H9 (cell line): ENCODE measurements at regions not wholly inside any gene's neighbourhood (a gene's known extent, or its start where the extent isn't known, plus 50 kb on each side); places are given as distances from the start of the nearest gene placed in this dataset.

Experiments
- DNase-seq: peaks from one replicate; pipeline ENCODE4 v3.0.0-alpha.2; 2017
- H2AFZ ChIP-seq: one replicate; pipeline ENCODE4 v1.6.1; 2013; ENCODE audit warnings: mild to moderate bottlenecking, low read length, control low read depth, moderate library complexity
- H2AK5ac ChIP-seq: 2 replicates; pipeline ENCODE4 v1.6.1; 2013; ENCODE audit warnings: low read length, control low read depth, mixed read lengths; ENCODE audit not compliant: insufficient read length
- H2BK120ac ChIP-seq: one replicate; pipeline ENCODE4 v1.6.1; 2013; ENCODE audit warnings: low read depth, mild to moderate bottlenecking, low read length, control low read depth, inconsistent platforms; ENCODE audit not compliant: poor library complexity, severe bottlenecking
- H2BK12ac ChIP-seq: 2 replicates; pipeline ENCODE4 v1.6.1; 2013; ENCODE audit warnings: low read length, control low read depth, mixed read lengths, low read depth; ENCODE audit not compliant: insufficient read length
- H2BK15ac ChIP-seq: 2 replicates; pipeline ENCODE4 v1.6.1; 2013; ENCODE audit warnings: low read depth, low read length, control low read depth
- H2BK20ac ChIP-seq: one replicate; pipeline ENCODE4 v1.6.1; 2013; ENCODE audit warnings: low read depth, mild to moderate bottlenecking, low read length, control low read depth, inconsistent platforms; ENCODE audit not compliant: poor library complexity, severe bottlenecking
- H2BK5ac ChIP-seq: 2 replicates; pipeline ENCODE4 v1.6.1; 2013; ENCODE audit warnings: low read length, control low read depth, mixed read lengths; ENCODE audit not compliant: insufficient read length
- H3K14ac ChIP-seq: 2 replicates; pipeline ENCODE4 v1.6.1; 2013; ENCODE audit warnings: low read length, control low read depth; ENCODE audit not compliant: insufficient read depth
- H3K18ac ChIP-seq: 2 replicates; pipeline ENCODE4 v1.6.1; 2013; ENCODE audit warnings: low read depth, mild to moderate bottlenecking, mixed read lengths, low read length, control low read depth; ENCODE audit not compliant: insufficient read length
- H3K23ac ChIP-seq: 2 replicates; pipeline ENCODE4 v1.6.1; 2013; ENCODE audit warnings: low read length, control low read depth, mixed read lengths, low read depth; ENCODE audit not compliant: insufficient read length
- H3K23me2 ChIP-seq: 2 replicates; pipeline ENCODE4 v1.6.1; 2013; ENCODE audit warnings: low read depth, mild to moderate bottlenecking, mixed read lengths, low read length, control low read depth; ENCODE audit not compliant: insufficient read length, poor library complexity, severe bottlenecking
- H3K27ac ChIP-seq: 2 replicates; pipeline ENCODE4 v1.5.1; 2013; ENCODE audit warnings: low read length, control low read depth, mixed read lengths, low read depth; ENCODE audit not compliant: insufficient read length
- H3K27me3 ChIP-seq: 2 replicates; pipeline ENCODE4 v1.6.1; 2013; ENCODE audit warnings: low read length, control low read depth, inconsistent platforms; ENCODE audit not compliant: insufficient read depth
- H3K4ac ChIP-seq: 2 replicates; pipeline ENCODE4 v1.6.1; 2013; ENCODE audit warnings: low read depth, mild to moderate bottlenecking, control low read depth, inconsistent platforms, low read length, moderate library complexity
- H3K4me1 ChIP-seq: 2 replicates; pipeline ENCODE4 v1.6.1; 2013; ENCODE audit warnings: low read length, control low read depth, inconsistent platforms; ENCODE audit not compliant: insufficient read depth
- H3K4me2 ChIP-seq: 2 replicates; pipeline ENCODE4 v1.6.1; 2013; ENCODE audit warnings: low read length, control low read depth, mixed read lengths; ENCODE audit not compliant: insufficient read length, insufficient read depth
- H3K56ac ChIP-seq: 2 replicates; pipeline ENCODE4 v1.6.1; 2013; ENCODE audit warnings: low read depth, mild to moderate bottlenecking, mixed read lengths, low read length, control low read depth; ENCODE audit not compliant: insufficient read length
- H3K79me1 ChIP-seq: 2 replicates; pipeline ENCODE4 v1.6.1; 2013; ENCODE audit warnings: low read depth, mild to moderate bottlenecking, moderate library complexity, low read length, control low read depth, inconsistent platforms; ENCODE audit not compliant: insufficient read depth, poor library complexity, severe bottlenecking
- H3K79me2 ChIP-seq: 2 replicates; pipeline ENCODE4 v1.6.1; 2013; ENCODE audit warnings: low read length, control low read depth, inconsistent platforms; ENCODE audit not compliant: insufficient read depth
- H3K9ac ChIP-seq: 2 replicates; pipeline ENCODE4 v1.6.1; 2013; ENCODE audit warnings: low read length, control low read depth, mixed read lengths; ENCODE audit not compliant: insufficient read length; ENCODE audit errors: extremely low read depth
- H3K9me3 ChIP-seq: one replicate; pipeline ENCODE4 v1.6.1; 2013; ENCODE audit warnings: low read depth, low read length, inconsistent platforms; ENCODE audit not compliant: control insufficient read depth
- H3T11ph ChIP-seq: one replicate; pipeline ENCODE4 v1.6.1; 2013; ENCODE audit warnings: mild to moderate bottlenecking, low read length, control low read depth, inconsistent platforms
- H4K20me1 ChIP-seq: one replicate; pipeline ENCODE4 v1.6.1; 2013; ENCODE audit not compliant: control insufficient read depth, insufficient read length, insufficient read depth
- H4K5ac ChIP-seq: 2 replicates; pipeline ENCODE4 v1.6.1; 2013; ENCODE audit warnings: low read depth, mild to moderate bottlenecking, mixed read lengths, low read length, control low read depth; ENCODE audit not compliant: insufficient read length
- H4K8ac ChIP-seq: replicated peaks from 2 replicates; pipeline ENCODE4 v1.6.1; 2013; ENCODE audit warnings: low read length, control low read depth, mixed read lengths, low read depth; ENCODE audit not compliant: insufficient read length
- H4K91ac ChIP-seq: 2 replicates; pipeline ENCODE4 v1.6.1; 2013; ENCODE audit warnings: low read depth, mild to moderate bottlenecking, moderate library complexity, mixed read lengths, low read length, control low read depth; ENCODE audit not compliant: insufficient read length
- H3K27ac Mint-ChIP-seq, 3 experiments: 2 replicates in 2 of 3; 3 replicates in 1 of 3; pipeline ENCODE4 v1.8.0; 2020 to 2021; ENCODE audit warnings: mixed read lengths in 3 of 3, mild to moderate bottlenecking in 1 of 3, moderate library complexity in 1 of 3
- H3K27me3 Mint-ChIP-seq: 2 replicates; pipeline ENCODE4 v1.8.0; 2021; ENCODE audit warnings: low read depth, mild to moderate bottlenecking, moderate library complexity, mixed read lengths
- H3K36me3 Mint-ChIP-seq, 3 experiments: 2 replicates in 2 of 3; 3 replicates in 1 of 3; pipeline ENCODE4 v1.8.0; 2020 to 2021; ENCODE audit warnings: low read depth in 3 of 3, mixed read lengths in 3 of 3; ENCODE audit not compliant: insufficient read depth in 1 of 3
- H3K4me1 Mint-ChIP-seq, 2 experiments: 2 replicates each; pipeline ENCODE4 v1.8.0; 2020; ENCODE audit warnings: mixed read lengths in 2 of 2
- H3K4me3 Mint-ChIP-seq, 2 experiments: 2 replicates in 1 of 2; 3 replicates in 1 of 2; pipeline ENCODE4 v1.8.0; 2020 to 2021; ENCODE audit warnings: mild to moderate bottlenecking in 2 of 2, mixed read lengths in 2 of 2, moderate library complexity in 1 of 2
- H3K9me3 Mint-ChIP-seq, 2 experiments: 2 replicates in 1 of 2; 3 replicates in 1 of 2; pipeline ENCODE4 v1.8.0; 2020; ENCODE audit warnings: mild to moderate bottlenecking in 2 of 2, mixed read lengths in 2 of 2, moderate library complexity in 1 of 2
- CTCF ChIP-seq: fragments of 200-600 bp; sonication (generic); conservative IDR thresholded peaks from 3 replicates; pipeline ENCODE4 v1.8.0; 2021; ENCODE audit warnings: antibody characterized with exemption, mild to moderate bottlenecking
- WGBS: extraction: QIAGEN DNeasy Blood & Tissue Kit; methylation state at CpG from one replicate; pipeline ENCODE4 v1.1.7; 2013; ENCODE audit warnings: missing lambda C conversion rate, low lambda C conversion rate, mixed read lengths; ENCODE audit not compliant: insufficient read length; ENCODE audit errors: extremely low coverage; 5-methylcytosine and 5-hydroxymethylcytosine counted together

DNA sequence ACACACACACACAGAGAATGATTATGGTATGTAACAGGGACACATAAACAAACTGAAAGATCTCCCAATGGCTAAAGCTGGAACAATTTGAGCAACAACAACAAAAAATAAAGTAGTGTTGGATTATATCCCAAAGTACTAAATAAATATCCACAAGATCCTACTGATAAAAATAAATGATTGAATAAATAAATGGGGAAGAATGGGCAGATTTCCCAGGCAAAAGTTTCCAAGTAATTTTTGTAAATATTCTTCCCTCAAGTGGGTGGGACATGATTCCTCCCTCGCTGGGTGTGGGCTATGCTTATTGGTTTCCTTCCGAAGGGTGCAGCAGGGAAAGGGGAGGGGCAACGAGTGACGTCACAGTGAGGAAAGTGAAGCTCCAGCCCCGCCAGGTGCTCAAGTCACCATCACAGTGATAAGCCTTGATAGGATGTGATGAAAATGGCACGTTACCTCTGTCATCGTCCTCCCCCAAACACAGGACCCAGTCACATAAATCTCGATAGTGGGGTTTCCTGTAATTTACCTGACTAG is 295.3 kb downstream of the DRD1 start:
- no peak overlapping the region for H3K9ac ChIP-seq
- no peak overlapping the region for H3K4me3 Mint-ChIP-seq
- no peaks in the 10 kb centered on the region for H3K9me3 ChIP-seq
- no peaks in the 10 kb centered on the region for H3K23me2 ChIP-seq
- H3K18ac ChIP-seq = no peak overlapping the region
- peaks cover 3% of the 10 kb centered on the region for H3K27me3 Mint-ChIP-seq
- H2BK15ac ChIP-seq = no peak overlapping the region
- H4K91ac ChIP-seq = no peak overlapping the region
- no peaks in the 10 kb centered on the region for H3K79me2 ChIP-seq
- no peak overlapping the region for H3K4ac ChIP-seq
- no peaks in the 10 kb centered on the region for H3K27me3 ChIP-seq
- no peaks in the 10 kb centered on the region for H4K20me1 ChIP-seq
- H2BK20ac ChIP-seq = no peak overlapping the region
- H4K5ac ChIP-seq = no peak overlapping the region
- no peak overlapping the region for H2BK5ac ChIP-seq
- no peak overlapping the region for H3K56ac ChIP-seq
- no peak overlapping the region for H2BK12ac ChIP-seq
- peaks cover 44 to 46% of the 10 kb centered on the region in 2 experiments for H3K9me3 Mint-ChIP-seq
- H3K36me3 Mint-ChIP-seq = peaks cover 7 to 33% (median 13%) of the 10 kb centered on the region in 3 experiments; a peak in 6 of 7 replicates
- H3K27ac ChIP-seq = no peak overlapping the region
- H3K4me1 Mint-ChIP-seq = no peaks in the 10 kb centered on the region
- no peak for TF ChIP-seq CTCF
- no peak overlapping the region for H2BK120ac ChIP-seq
- no peaks in the 10 kb centered on the region for H3K79me1 ChIP-seq
- no peak overlapping the region for H2AFZ ChIP-seq
- H3K27ac Mint-ChIP-seq = no peak overlapping the region
- WGBS = no CpG with 5 or more reads among the region's 8 CpGs
- no peak overlapping the region for H3K23ac ChIP-seq
- no peak overlapping the region for H3K14ac ChIP-seq
- H3K4me2 ChIP-seq = no peak overlapping the region
- H3K4me1 ChIP-seq = no peaks in the 10 kb centered on the region
- no peak overlapping the region for H3T11ph ChIP-seq
- DNase-seq = no peak
- no peak overlapping the region for H4K8ac ChIP-seq
- no peak overlapping the region for H2AK5ac ChIP-seq
